Upper lobe of left lung (tissue), 6 donors: ENCODE measurements at regions not wholly inside any gene's neighbourhood (a gene's known extent, or its start where the extent isn't known, plus 50 kb on each side); places are given as distances from the start of the nearest gene placed in this dataset.
"Not testable (repeated sequence)": the region's sequence is repeated elsewhere in the genome, so short reads cannot be mapped to it uniquely, and the experiment has no call there.

Experiments used
- ATAC-seq, 2 donors: fragments of 200-7000 bp; cut with Tn5 transposase; one replicate each; pipeline ENCODE4 v1.9.1; 2022; ENCODE audit warnings: mild to moderate bottlenecking in 2 of 2, moderate library complexity in 2 of 2; ENCODE audit not compliant: low FRiP score in 2 of 2
- DNase-seq, 2 donors: peaks; one replicate each; pipeline ENCODE4 v3.0.0-alpha.2; 2019 to 2020
- H3K27ac ChIP-seq, 4 donors: fragments of 200-600 bp; sonication (generic); one replicate each; pipeline ENCODE4 v1.5.1; 2016 to 2019
- H3K27me3 ChIP-seq, 4 donors: fragments of 200-600 bp; sonication (generic); one replicate each; pipeline ENCODE4 v1.5.1; 2017 to 2019
- H3K36me3 ChIP-seq, 4 donors: fragments of 200-600 bp; sonication (generic); one replicate each; pipeline ENCODE4 v1.5.1; 2016 to 2019
- H3K4me1 ChIP-seq, 4 donors: fragments of 200-600 bp; sonication (generic); one replicate each; pipeline ENCODE4 v1.5.1; 2018 to 2019
- H3K4me3 ChIP-seq, 4 donors: fragments of 200-600 bp; sonication (generic); one replicate each; pipeline ENCODE4 v1.5.1; 2017 to 2019; ENCODE audit warnings: mild to moderate bottlenecking in 2 of 4, moderate library complexity in 1 of 4
- H3K9me3 ChIP-seq, 4 donors: fragments of 200-600 bp; sonication (generic); one replicate each; pipeline ENCODE4 v1.5.1; 2018 to 2019
- EP300 ChIP-seq, 4 donors: sonication (generic); formaldehyde crosslinking; IDR thresholded peaks; one replicate each; pipeline ENCODE4 v1.5.1; 2017; ENCODE audit warnings: antibody characterized with exemption in 4 of 4, control low read depth in 2 of 4
- POLR2A ChIP-seq, 4 donors: fragments of 450-650 bp; IDR thresholded peaks; one replicate each; pipeline ENCODE4 v1.5.1; 2016 to 2017; ENCODE audit warnings: antibody characterized with exemption in 4 of 4, mild to moderate bottlenecking in 2 of 4
- POLR2AphosphoS5 ChIP-seq, 2 donors: sonication (generic); formaldehyde crosslinking; IDR thresholded peaks; one replicate each; pipeline ENCODE4 v1.5.1; 2017; ENCODE audit warnings: antibody characterized with exemption in 2 of 2
- WGBS, 2 donors: methylation state at CpG; one replicate each; pipeline ENCODE4 v1.1.5; 2017 to 2018; 5-methylcytosine and 5-hydroxymethylcytosine counted together
- small RNA-seq, 4 donors: library from RNA; depleted of rRNA; stranded (forward); fragments of <200 nt; gene quantifications; one replicate each; pipeline ENCODE3, GENCODE V24; 2016
- TF ChIP-seq, protein P1 (sequence below), 6 experiments: fragments of 450-650 bp in 4 of 6; fragments of 200-600 bp in 2 of 6; sonication (generic) in 2 of 6; IDR thresholded peaks; one replicate each; pipeline ENCODE4 v1.5.1; 2016 to 2019; ENCODE audit warnings: antibody characterized with exemption in 6 of 6
- donor health status: DM: no; HTN: no; CAD: no; lungs with moderate emphysema.
- donor health status: DM: no; HTN: yes; CAD: no; lungs with severe emphysema.

DNA sequence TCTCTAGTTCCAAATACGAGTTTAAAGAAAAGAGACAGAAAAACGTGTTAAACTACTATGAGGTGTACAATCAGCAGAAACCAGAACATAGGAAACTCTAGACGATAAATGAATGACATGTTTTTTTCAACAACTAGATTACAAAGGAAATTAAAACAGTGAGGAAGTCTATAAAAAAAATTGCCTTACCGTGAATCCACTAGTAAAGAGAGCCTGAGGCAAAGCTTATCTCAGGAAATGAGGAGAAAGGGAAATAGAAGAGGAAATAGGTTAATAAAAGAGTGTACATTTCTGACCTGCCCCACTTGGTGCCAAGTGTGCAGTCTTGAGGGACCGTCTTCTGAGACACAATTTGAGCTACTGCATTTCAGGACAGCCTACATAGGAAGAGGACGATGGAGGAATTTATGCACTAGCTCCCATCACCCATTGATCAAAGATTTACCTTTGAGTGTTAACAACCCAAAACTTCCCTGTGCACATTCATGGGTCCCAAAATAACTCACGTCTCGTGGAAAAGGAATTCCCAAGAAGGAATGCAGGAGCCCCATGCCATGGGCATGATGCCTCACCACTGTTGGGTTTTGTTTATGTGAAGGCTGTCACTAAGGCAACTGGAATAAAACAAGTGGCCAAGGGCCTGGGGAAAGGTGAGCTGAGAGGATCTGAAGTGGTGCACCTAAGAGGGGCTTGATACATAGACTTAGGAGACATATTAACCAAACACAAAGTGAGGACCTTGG, 53.6 kb upstream of the SLC1A3 start:
- Histone ChIP-seq H3K4me3 (no peak overlapping the region), H3K27ac (no peak overlapping the region), H3K4me1 (no peaks in the 10 kb centered on the region), H3K36me3 (no peaks in the 10 kb centered on the region), H3K9me3 (peaks cover 0 to 3% (median 0%) of the 10 kb centered on the region in 4 donors), H3K27me3 (no peaks in the 10 kb centered on the region)
- TF ChIP-seq POLR2A (IDR thresholded peaks at IDR 0.05) (no peak), EP300 (IDR thresholded peaks at IDR 0.05) (no peak), POLR2AphosphoS5 (IDR thresholded peaks at IDR 0.05) (no peak)
- TF ChIP-seq, protein P1, sequence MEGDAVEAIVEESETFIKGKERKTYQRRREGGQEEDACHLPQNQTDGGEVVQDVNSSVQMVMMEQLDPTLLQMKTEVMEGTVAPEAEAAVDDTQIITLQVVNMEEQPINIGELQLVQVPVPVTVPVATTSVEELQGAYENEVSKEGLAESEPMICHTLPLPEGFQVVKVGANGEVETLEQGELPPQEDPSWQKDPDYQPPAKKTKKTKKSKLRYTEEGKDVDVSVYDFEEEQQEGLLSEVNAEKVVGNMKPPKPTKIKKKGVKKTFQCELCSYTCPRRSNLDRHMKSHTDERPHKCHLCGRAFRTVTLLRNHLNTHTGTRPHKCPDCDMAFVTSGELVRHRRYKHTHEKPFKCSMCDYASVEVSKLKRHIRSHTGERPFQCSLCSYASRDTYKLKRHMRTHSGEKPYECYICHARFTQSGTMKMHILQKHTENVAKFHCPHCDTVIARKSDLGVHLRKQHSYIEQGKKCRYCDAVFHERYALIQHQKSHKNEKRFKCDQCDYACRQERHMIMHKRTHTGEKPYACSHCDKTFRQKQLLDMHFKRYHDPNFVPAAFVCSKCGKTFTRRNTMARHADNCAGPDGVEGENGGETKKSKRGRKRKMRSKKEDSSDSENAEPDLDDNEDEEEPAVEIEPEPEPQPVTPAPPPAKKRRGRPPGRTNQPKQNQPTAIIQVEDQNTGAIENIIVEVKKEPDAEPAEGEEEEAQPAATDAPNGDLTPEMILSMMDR (IDR thresholded peaks at IDR 0.05), result no peak
- WGBS, 2 donors, result 44 to 63% methylated on average over 8 of the region's 8 CpGs
- DNase-seq (no peak), ATAC-seq (no peak)

DNA sequence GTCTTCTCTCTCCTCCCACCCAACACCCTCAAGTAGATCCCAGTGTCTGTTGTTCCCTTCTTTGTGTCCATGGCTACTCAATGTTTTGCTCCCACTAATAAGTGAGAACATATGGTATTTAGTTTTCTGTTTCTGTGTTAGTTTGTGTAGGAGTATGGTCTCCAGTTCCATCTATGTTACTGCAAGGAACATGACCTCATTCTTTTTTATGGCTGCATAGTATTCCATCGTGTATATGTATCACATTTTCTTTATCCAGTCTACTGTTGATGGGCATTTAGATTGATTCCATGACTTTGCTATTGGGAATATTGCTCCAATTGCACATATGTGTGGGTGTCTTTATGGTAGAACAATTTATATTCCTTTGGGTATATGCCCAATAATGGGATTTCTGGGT, 51.4 kb upstream of the SLC1A3 start:
- not testable (repeated sequence) for H3K9me3 ChIP-seq, ATAC-seq, H3K4me3 ChIP-seq, H3K4me1 ChIP-seq, H3K27ac ChIP-seq, H3K27me3 ChIP-seq, H3K36me3 ChIP-seq, DNase-seq
- WGBS, 2 donors, result 88 to 96% methylated on average over 1 of the region's 1 CpG

Small RNA genes in the stretch of these regions (small RNA-seq; reads per million reads assigned to genes)
- 0 reads per million in 4 donors for gene RNA5SP181
